ENCODE measurements at regions not wholly inside any gene's neighbourhood (a gene's known extent, or its start where the extent isn't known, plus 50 kb on each side); places are given as distances from the start of the nearest gene placed in this dataset.

DNA sequence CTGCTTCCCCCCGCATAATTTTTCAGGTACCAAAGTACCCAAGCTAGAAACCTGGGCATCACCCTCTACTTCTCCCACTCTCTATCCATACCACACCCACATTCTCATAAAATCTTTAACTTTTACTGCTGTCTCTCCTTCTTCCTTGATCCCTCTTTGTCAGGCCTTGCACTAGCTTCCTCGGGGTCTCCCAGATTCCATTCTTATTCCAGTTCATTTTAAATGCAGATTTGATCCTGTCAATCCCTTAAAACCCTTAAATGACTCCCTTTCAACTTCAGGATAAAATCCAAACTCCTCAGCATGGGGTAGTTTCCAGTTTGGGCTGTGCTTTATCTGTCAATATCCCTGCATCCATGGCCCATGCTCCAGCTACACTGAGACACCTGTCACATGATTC, 343.5 kb downstream of the PBX1 start:
- Histone ChIP-seq H3K36me3 (no peaks in the 10 kb centered on the region), H3K4me3 (no peak overlapping the region), H3K9me3 (no peaks in the 10 kb centered on the region), H3K4me1 (no peaks in the 10 kb centered on the region), H3K27ac (no peak overlapping the region), H3K27me3 (no peaks in the 10 kb centered on the region)
- no peak for DNase-seq
- intact Hi-C loops (cut with DNase I) = no loop called here
- TF ChIP-seq POLR2AphosphoS5 (IDR thresholded peaks at IDR 0.05) = no peak
- no peak for TF ChIP-seq POLR2A (IDR thresholded peaks at IDR 0.05)
- TF ChIP-seq EP300 (IDR thresholded peaks at IDR 0.05) = no peak
- 57 to 71% methylated on average over 2 of the region's 2 CpGs for WGBS, 2 donors

Small RNAs in the stretch of these regions (small RNA-seq; reads per million reads assigned to genes)
- gene RNU6-755P = 0 reads per million in 3 donors
